ENCODE measurements at regions not wholly inside any gene's neighbourhood (a gene's known extent, or its start where the extent isn't known, plus 50 kb on each side); places are given as distances from the start of the nearest gene placed in this dataset.
"Not testable (repeated sequence)": the region's sequence is repeated elsewhere in the genome, so short reads cannot be mapped to it uniquely, and the experiment has no call there.

DNA sequence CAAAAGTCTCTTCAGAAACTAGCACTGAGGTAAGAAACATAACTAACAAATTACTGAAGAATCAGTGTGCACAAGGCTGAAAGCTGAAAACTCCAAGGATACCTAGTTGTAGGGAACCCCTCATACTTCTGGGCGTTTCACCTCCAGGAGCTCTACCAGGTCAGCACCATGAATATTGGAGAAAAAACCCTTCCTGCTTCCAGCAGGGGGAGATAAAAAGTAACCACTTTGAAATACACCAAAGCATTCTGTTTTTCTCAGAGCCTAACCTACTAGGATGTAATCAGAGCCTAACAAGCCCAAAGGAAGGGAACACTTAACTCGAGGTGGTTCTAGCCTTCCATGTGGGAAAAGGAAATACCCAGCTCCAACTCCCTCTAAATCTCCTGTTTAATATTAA is 175.8 kb upstream of the MME start:
- Histone ChIP-seq H3K9me3 (ENCODE audit: low read depth) (no peaks in the 10 kb centered on the region), H3K27ac (no peak overlapping the region), H3K4me1 (ENCODE audit: low read depth) (no peaks in the 10 kb centered on the region), H3K36me3 (no peaks in the 10 kb centered on the region), H3K4me3 (no peak overlapping the region), H3K27me3 (no peaks in the 10 kb centered on the region)
- TF ChIP-seq, protein P1, sequence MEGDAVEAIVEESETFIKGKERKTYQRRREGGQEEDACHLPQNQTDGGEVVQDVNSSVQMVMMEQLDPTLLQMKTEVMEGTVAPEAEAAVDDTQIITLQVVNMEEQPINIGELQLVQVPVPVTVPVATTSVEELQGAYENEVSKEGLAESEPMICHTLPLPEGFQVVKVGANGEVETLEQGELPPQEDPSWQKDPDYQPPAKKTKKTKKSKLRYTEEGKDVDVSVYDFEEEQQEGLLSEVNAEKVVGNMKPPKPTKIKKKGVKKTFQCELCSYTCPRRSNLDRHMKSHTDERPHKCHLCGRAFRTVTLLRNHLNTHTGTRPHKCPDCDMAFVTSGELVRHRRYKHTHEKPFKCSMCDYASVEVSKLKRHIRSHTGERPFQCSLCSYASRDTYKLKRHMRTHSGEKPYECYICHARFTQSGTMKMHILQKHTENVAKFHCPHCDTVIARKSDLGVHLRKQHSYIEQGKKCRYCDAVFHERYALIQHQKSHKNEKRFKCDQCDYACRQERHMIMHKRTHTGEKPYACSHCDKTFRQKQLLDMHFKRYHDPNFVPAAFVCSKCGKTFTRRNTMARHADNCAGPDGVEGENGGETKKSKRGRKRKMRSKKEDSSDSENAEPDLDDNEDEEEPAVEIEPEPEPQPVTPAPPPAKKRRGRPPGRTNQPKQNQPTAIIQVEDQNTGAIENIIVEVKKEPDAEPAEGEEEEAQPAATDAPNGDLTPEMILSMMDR (IDR thresholded peaks at IDR 0.05; ENCODE audit: low read depth, low read length) = peak; percentile 57
- DNase-seq (ENCODE audit: low read depth in 1 of 2, low spot score in 1 of 2) = peak; percentile 22 to 38

DNA sequence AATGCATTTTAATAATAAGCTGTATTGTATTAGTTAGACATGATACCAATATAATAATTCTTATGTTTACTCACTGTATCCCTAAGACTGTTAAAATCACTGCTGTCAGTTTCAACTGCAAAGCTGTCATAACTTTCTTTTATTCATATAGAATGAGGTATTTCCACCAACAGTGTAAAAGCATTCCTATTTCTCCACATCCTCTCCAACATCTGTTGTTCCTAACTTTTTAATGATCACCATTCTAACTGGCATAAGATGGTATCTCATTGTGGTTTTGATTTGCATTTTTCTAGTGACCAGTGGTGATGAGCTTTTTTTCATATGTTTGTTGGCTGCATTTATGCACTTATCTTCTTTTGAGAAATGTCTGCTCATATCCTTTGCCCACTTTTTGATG is 177.6 kb upstream of the MME start:
- H3K9me3 ChIP-seq (ENCODE audit: low read depth); H3K27ac ChIP-seq; H3K36me3 ChIP-seq; DNase-seq (ENCODE audit: low read depth in 1 of 2, low spot score in 1 of 2); H3K4me1 ChIP-seq (ENCODE audit: low read depth); H3K27me3 ChIP-seq; H3K4me3 ChIP-seq: not testable (repeated sequence)

DNA sequence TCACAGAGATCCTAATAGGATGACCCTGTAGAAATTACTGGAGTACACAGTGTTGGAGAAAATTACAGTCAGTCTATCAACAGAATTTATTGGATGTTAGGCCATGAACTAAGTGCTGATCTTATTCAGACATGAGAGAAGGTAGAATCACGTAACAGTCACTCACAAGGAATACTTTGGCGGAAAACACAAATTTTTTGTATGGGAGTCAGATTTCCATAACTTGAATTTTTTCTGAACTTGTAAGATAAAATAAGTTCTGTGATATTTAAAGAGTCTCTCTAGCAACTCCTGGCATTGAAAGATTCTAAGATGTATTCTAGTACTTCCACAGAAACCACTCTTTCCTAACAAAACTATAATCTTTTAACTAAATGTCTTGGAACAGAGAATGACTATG is 178.8 kb upstream of the MME start:
- H3K4me3 ChIP-seq = no peak overlapping the region
- no peak for DNase-seq (ENCODE audit: low read depth in 1 of 2, low spot score in 1 of 2)
- H3K9me3 ChIP-seq (ENCODE audit: low read depth) = no peaks in the 10 kb centered on the region
- TF ChIP-seq, protein P1 (IDR thresholded peaks at IDR 0.05; ENCODE audit: low read depth, low read length) = no peak
- no peaks in the 10 kb centered on the region for H3K36me3 ChIP-seq
- H3K4me1 ChIP-seq (ENCODE audit: low read depth) = no peaks in the 10 kb centered on the region
- H3K27me3 ChIP-seq = no peaks in the 10 kb centered on the region
- H3K27ac ChIP-seq = no peak overlapping the region

DNA sequence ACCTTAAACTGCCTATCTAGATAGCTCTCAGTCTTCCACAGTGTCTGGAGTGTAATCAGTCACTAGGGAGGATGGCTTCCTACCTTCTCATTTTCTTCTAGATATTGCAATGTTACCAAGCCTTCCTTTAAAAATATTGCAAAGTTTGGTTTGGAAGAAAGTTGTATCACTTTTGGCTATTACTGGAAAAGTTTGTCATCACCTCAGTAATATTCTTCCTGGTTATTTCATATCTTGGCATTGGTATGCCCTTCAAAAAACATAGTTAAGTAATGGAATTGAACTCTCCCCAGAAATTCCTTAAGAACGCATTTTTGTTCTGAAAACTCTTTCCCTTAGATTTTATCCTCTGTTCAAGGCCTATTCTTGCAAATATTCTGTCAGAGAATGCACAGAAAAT is 179.3 kb upstream of the MME start:
- Histone ChIP-seq H3K4me1 (ENCODE audit: low read depth) (no peaks in the 10 kb centered on the region), H3K27ac (no peak overlapping the region), H3K27me3 (no peaks in the 10 kb centered on the region), H3K9me3 (ENCODE audit: low read depth) (no peaks in the 10 kb centered on the region), H3K4me3 (no peak overlapping the region), H3K36me3 (no peaks in the 10 kb centered on the region)
- peak in 1 of 2 donors; percentile 18 for DNase-seq (ENCODE audit: low read depth in 1 of 2, low spot score in 1 of 2)
- TF ChIP-seq, protein P1 (IDR thresholded peaks at IDR 0.05; ENCODE audit: low read depth, low read length) = no peak

DNA sequence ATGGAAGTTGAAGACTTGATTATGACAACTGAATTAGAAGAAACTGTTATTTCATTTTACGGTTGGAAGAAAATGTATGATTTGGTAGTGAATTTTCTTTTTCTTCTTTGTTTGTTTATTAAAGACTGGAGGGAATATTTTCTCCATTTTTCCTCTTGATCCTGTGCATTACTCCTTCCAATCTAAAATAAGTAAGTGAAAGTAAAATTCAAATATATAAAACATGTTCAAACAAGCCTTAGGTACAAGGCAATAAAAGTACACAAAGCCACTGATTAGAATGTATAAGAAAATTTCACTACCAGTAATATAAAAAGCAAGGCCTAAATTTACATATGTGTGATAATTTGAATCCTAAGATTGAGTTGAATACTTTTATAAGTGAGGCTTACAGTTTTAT is 181.2 kb upstream of the MME start:
- no peak overlapping the region for H3K27ac ChIP-seq
- no peak for DNase-seq (ENCODE audit: low read depth in 1 of 2, low spot score in 1 of 2)
- no peak overlapping the region for H3K4me3 ChIP-seq
- TF ChIP-seq, protein P1 (IDR thresholded peaks at IDR 0.05; ENCODE audit: low read depth, low read length) = no peak
- no peaks in the 10 kb centered on the region for H3K27me3 ChIP-seq
- H3K4me1 ChIP-seq (ENCODE audit: low read depth) = no peaks in the 10 kb centered on the region
- no peaks in the 10 kb centered on the region for H3K9me3 ChIP-seq (ENCODE audit: low read depth)
- H3K36me3 ChIP-seq = no peaks in the 10 kb centered on the region

DNA sequence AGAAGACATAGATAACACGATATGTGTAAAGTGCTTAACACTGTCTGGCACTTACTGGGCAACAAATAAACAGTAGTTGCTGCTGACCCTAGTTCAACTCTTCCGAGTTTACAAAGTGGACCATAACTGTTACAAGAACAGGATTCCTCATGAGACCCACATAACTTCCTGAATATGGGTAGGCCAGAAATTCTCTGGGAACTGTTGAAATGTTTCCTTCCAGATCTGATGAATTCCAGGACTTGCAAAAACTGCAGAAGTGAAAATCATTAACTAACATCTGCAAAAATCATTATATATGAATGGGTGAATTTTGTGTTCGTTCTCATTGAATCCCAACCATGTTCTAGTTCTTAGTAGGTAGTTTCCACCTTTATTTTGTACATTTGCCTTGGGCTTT is 181.7 kb upstream of the MME start:
- no peak overlapping the region for H3K27ac ChIP-seq
- TF ChIP-seq, protein P1 (IDR thresholded peaks at IDR 0.05; ENCODE audit: low read depth, low read length) = no peak
- no peaks in the 10 kb centered on the region for H3K27me3 ChIP-seq
- no peak overlapping the region for H3K4me3 ChIP-seq
- no peaks in the 10 kb centered on the region for H3K36me3 ChIP-seq
- peak in 1 of 2 donors; percentile 30 for DNase-seq (ENCODE audit: low read depth in 1 of 2, low spot score in 1 of 2)
- H3K4me1 ChIP-seq (ENCODE audit: low read depth) = no peaks in the 10 kb centered on the region
- no peaks in the 10 kb centered on the region for H3K9me3 ChIP-seq (ENCODE audit: low read depth)

Data from cardiac muscle cell (in vitro differentiated cells and primary cell).